Erythroblast (primary cell): ENCODE measurements at regions not wholly inside any gene's neighbourhood (a gene's known extent, or its start where the extent isn't known, plus 50 kb on each side); places are given as distances from the start of the nearest gene placed in this dataset.

ENCODE experiments used
- GATA1 ChIP-seq: IDR thresholded peaks from 2 replicates; pipeline ENCODE4 v1.6.1; 2011; ENCODE audit warnings: low read depth, mild to moderate bottlenecking, control low read depth, low read length, moderate library complexity
- POLR2A ChIP-seq: IDR thresholded peaks from 2 replicates; pipeline ENCODE4 v1.6.1; 2011; ENCODE audit warnings: mild to moderate bottlenecking, low read length

- TF ChIP-seq POLR2A (no peak), GATA1 (no peak)
These were observed 785.2 kb downstream of the GALC start for GRCh38 chr14:87207756-87208155.
